HG02610 (cell line): ENCODE measurements at regions not wholly inside any gene's neighbourhood (a gene's known extent, or its start where the extent isn't known, plus 50 kb on each side); places are given as distances from the start of the nearest gene placed in this dataset.
"Not testable (repeated sequence)": the region's sequence is repeated elsewhere in the genome, so short reads cannot be mapped to it uniquely, and the experiment has no call there.

Experiments
- ATAC-seq: cut with Tn5 transposase; IDR thresholded peaks from one replicate; pipeline ENCODE4 v1.9.1; 2021; ENCODE audit warnings: mild to moderate bottlenecking, moderate library complexity; ENCODE audit not compliant: unreplicated experiment

DNA sequence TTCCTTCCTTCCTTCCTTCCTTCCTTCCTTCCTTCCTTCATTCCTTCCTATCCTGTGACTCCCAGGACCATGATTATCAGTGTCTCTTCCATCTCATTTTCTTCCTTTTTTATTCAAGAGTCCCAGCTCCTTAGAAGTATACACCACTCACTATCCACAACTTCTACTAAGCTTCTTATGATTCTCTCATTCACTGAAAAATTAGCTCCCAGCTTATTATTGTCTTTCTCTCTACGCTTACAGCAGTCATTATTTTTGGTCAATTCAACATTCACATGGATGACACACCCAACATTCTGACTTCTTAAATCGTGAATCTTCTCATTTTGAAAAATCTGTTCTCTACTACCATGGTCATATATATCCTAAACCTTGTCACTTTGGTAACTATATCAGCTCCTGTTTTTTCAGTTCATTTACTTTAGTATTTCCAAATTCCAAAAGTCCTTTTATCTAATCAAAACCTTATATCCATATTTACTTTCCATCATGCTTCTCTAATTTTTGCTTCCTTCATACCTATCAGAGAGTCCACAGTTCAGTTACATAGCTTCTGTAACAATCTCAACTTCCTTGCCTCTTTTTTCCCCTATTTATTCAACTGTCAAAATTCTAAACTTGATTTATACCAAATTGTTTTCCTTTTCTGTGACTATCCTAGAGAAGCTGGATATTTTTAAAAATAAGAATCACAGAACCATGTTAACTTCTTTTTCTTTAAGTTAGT, 677.5 kb downstream of the RAPGEF2 start:
- ATAC-seq: no peak

DNA sequence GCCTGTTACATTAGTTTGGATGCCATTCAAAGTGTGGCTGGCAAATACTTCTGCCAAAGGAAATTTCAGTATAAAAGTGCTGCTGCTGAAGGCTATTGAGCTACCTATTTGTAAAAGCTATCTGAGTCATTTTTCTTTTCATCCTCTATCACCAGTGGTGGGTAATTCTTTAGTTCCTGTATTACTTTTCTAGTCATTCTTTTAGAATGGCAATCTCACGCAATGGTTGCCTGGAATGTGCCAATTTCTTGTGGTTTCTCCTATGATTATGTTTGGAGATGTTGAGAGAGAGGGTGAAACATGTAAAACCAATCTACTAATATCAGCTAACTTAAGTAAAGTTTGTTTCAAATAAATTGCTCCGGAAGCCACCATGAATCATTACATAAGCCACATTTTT, 685.0 kb downstream of the RAPGEF2 start:
- ATAC-seq: no peak

DNA sequence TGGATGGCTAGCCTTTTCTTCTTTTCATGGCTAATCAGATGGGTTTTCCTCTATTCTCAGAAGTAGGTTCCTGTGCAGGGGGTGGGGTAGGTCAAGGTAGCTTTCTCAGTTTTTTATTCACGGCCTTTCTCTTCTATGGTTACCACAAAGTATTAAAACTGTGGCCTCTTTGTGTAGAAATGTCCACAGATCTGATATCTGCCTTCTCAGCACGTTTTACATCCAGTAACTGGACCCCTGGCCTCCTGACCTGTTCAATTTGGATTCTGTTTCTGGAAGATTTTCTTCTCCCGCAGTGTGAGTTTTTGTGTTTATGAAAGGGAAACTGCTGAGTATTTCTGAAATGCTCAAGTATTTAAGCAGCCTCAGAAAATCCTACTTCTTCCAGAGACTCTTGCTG, 688.5 kb downstream of the RAPGEF2 start:
- no peak for ATAC-seq

DNA sequence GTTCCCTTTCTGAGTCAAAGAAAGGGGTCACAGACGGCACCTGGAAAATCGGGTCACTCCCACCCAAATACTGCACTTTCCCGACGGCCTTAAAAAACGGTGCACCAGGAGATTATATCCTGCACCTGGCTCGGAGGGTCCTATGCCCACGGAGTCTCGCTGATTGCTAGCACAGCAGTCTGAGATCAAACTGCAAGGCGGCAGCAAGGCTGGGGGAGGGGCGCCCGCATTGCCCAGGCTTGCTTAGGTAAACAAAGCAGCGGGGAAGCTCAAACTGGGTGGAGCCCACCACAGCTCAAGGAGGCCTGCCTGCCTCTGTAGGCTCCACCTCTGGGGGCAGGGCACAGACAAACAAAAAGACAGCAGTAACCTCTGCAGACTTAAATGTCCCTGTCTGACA, 701.7 kb downstream of the RAPGEF2 start:
- not testable (repeated sequence) for ATAC-seq

DNA sequence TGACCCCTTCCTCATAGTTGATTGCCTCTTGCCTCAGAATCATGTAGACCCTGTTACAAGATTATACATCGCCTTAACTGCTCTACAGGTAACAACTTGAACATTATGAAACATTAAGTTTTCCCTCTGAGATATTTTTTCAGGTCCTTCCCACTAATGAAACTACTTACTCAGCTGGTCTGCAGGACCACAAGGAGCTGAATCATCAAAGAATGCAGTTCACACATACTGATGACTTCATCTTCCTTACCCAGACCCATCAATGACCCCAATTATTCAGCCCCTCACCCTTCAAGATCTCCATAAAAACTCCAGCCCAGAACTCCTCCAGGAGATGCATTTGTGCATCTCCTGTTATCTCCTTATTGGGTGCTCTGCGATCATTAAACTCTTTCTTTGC, 720.9 kb downstream of the RAPGEF2 start:
- no peak for ATAC-seq

DNA sequence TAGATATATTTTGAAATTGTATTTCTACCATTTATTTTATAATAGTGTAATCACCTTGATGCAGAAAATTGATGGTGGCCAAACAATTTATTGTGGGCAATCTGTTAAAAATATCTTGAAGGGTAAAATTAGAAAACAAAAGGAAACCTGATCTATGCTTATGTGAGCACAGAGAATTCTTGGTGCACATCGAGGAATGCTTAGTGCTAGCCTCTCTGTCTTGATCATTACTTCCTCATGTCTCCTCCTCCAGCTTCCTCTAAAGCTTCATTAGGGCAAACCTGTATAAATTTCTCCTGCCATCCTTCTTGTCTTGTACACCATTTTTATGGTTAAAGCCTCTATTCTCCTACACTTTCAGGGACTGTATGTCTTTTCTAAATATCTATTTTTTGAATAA, 725.8 kb downstream of the RAPGEF2 start:
- no peak for ATAC-seq

DNA sequence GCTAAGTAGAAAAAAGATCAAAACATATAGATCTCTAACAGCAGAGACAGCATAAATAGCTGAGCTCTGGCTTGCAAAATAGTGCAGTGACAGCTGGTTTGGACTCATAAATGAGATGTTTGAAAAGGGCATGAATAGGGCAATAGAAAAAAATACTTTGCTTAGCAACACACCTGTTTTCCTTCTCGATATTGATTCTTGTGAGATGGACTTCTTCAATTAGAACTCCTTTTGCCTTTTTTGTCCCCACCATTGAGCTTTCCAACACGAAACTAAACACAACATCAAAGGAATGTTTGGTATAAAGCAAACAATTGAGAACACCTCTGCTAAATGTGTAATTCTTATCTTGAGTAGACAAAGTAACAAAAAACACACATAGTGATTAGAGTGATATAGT, 726.3 kb downstream of the RAPGEF2 start:
- ATAC-seq: no peak

DNA sequence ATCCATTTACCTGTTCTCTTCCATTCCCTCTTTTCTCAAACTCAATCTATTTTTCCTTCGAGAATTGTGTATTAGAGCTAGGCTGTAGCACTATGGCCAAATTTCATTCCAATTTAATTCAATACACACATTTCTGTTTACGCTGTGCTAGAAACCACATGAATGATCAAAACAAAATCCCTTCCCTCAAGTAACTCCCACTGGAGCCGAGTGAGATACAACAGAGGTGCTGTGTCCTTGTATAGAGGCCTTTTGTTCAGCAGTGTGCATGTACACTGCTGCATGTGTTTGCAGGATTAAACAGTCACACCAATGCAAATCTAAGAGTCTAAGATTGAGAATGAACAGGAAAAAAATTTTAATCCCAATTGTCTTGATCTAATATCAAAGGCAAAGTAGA, 734.2 kb downstream of the RAPGEF2 start:
- ATAC-seq: no peak

DNA sequence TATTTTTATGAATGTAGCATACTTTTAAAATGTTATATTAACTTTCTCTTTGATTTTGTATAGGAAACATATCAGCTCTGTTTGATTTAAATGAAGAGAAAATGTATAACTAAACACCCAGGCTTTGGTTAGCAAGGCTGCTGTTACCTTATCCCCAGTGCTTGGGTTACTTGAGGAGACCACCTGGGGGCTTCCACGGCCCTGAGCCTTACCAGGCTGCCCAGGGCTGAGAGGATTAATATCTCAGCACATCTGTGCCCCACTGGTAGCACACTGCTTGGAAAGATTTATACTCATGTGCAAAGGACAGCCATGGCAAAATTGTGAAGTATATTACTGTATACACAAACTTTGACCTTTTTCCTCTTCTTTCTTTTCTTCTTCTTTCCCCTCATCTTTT, 752.9 kb downstream of the RAPGEF2 start:
- ATAC-seq: no peak

DNA sequence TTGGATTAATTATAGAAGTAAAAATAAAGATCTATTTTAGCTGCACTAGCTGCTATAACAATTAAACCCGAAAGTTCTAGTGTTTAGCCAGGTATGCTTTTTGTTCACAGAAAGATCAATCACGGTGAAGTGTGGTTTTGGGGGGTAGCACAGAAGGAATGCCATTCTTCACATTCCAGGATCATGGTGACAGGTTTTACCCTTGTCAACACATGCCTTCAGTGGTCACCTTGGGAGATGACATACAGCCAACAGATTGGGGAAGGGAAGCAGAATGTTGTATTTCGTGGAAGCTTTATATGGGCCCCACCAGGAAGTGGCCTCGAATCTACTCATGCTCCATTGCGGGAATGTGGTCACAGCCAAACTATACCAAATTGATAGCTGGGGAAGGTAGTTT, 753.6 kb downstream of the RAPGEF2 start:
- ATAC-seq: no peak

DNA sequence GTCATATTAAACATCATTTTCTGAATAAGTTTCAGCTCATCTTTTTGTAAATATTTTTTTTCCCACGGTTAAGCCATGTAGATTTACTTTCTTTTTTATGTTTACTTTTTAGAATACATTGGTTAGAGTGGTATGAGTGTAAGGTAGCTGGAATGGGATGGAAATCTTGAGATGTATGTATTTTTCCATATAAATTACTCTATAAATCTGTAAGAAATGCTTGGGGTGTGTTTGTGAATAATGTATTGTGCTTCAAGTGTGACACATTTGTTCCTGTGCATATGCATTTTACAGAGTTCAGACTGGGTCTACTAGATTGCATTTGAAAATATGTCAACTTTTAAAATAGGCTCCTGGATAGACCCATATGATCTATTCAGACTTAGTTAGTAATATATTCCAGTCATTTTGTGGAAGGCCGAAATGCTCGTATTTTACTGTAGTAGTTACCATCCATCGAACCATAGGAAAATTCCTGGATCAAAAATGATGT, 756.8 kb downstream of the RAPGEF2 start:
- no peak for ATAC-seq

DNA sequence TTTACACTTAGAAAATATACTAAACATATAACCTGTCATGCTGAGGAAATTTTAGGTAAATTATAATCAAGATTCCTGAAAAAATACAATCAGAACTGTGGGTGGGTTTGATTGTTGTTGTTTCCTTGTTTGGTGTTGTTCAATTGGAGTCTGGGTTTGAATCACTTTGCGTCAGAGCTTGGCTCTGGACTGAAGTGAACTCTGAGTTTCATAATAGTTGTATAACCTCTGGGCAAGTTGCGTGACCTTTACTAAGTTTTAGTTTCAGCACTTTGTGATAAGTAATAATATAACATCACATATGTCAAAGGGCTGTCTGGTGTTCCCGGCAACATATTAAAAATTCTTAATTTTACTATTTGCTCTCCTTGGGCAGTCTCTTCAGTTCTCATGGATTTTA, 758.1 kb downstream of the RAPGEF2 start:
- no peak for ATAC-seq

DNA sequence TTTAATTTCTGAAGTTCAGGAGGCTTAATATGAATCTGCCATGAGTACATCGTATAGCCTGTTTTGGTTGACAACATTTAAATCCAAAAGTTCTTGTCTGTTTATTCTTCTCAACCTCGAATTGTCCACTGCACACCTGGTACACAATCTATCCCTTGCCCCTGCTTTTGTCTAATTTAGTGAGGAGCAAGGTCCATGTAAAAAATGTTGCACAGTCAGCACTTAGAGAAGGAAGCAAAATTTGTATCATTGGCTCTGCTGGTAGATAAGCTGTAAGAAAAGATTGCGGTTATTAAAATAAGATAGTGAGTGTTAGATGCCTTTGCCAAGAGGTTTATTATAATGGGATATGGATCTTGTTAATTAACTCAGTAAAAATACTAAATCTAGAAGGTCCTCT, 761.5 kb downstream of the RAPGEF2 start:
- ATAC-seq: no peak

DNA sequence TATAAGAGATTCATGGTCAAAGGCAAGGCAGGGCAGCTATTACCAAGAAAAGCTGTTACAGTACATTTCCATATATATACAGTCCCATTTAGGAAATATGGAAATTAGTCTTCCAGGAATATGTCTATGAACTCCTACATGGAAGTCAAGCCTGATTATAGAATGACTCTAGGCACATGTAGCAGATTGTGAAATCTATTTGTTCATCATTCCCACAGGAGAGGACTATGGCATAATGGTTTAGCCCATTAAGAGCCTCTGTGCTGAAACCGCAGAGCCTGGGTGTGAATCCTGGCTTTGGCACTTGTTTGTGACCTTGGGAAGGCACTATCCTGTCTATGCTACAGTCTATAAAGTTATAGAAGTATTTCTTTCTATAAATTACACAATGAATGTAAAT, 764.8 kb downstream of the RAPGEF2 start:
- no peak for ATAC-seq

DNA sequence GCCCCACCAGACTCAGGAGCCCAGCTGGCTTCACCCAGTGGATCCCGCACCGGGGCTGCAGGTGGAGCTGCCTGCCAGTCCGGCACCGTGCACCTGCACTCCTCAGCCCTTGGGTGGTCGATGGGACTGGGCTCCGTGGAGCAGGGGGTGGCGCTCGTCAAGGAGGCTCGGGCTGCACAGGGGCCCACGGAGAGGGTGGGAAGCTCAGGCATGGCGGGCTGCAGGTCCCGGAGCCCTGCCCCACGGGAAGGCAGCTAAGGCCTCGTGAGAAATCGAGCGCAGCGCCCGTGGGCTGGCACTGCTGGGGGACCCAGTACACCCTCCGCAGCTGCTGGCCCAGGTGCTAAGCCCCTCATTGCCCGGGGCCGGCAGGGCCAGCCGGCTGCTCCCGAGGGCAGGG, 766.1 kb downstream of the RAPGEF2 start:
- not testable (repeated sequence) for ATAC-seq

DNA sequence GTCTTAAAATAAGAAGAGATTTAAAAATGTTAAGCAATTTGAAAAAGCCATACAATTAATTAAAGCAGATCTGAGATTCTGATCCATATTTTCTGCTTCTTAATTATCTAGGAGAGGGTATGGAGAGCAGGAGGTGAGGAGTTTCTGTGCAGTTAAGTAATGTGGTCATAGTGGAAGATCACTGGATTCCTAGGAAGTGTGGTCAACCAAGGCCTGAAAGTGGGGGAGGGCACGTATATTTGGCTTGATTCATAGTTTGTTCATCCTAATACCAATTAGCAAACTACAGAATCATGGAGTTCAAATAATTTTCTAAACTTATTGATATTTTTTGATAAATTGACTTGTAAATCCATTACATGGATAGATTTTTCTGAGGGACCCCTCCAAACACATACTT, 768.3 kb downstream of the RAPGEF2 start:
- ATAC-seq: no peak

DNA sequence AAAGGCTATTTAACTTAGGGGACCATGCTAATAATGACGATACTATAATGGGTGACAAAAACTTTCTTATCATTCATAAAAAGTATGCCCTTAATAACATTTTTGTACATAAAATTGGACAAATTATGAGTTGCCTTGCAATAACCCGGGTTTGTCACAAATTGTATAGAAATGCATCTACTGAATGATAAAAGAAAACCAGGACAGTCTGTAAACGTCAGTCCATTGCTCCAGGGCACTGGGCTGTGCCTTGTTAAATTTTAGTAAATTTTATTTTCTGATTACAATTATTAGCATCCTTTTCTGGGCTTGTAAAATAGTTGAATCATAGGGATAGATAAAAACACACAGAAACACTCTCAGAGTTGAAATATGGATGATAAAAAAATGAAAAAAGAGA, 778.3 kb downstream of the RAPGEF2 start:
- ATAC-seq: no peak

DNA sequence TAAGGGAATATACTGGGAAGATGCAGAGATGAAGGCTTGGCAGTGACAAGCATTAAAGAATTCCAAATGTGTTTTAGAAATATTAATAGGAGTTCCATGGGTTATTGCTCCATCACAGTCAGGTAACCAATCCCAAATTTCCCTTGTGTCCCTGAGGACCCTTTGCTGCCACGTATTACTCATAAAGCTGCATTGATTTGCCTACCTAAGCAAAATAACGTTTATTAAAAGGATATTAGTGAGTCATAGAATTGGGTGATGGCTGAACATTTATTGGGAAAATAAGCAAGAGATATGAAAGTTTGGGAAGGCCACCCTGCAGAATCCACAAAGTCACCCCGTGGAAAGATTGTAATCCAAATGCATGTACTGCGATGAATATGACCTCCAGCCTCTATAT, 782.1 kb downstream of the RAPGEF2 start:
- no peak for ATAC-seq

DNA sequence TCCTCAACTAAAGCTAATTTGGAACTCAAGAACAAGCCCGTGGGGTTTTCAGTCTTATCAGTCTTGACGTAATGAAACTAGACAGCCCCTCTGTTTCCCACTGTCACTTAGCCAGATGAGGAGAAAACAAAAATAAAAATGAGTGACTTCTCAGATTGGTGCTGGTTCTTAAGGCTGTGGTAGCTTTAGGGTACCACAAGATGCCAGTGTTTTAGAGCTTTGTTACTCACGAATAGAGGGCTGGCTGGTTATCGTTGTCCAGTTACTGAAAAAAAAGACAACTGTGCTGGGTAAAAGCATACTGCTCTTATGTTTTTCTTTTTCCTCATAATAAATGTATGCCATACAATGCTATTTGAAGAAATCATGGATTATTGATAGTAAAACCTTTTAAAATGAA, 796.7 kb downstream of the RAPGEF2 start:
- ATAC-seq: no peak

DNA sequence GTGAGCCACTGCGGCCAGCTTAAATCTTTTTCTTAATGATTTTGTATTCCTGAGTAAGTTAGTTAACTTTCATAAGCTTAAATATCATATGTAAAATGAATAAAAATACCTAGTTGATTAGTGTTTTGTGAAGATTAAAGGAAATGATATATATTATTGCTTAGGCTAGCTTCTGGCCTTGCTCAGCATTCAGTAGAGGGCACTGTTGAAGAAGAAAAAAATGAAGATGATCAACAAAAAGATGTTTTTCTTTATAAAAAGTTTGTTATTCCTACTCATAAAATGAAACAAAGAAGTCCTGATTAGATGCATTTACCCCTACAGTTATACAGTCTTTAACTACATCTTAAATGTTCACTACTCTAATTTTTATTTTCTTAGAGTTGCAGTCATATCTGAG, 797.7 kb downstream of the RAPGEF2 start:
- no peak for ATAC-seq

DNA sequence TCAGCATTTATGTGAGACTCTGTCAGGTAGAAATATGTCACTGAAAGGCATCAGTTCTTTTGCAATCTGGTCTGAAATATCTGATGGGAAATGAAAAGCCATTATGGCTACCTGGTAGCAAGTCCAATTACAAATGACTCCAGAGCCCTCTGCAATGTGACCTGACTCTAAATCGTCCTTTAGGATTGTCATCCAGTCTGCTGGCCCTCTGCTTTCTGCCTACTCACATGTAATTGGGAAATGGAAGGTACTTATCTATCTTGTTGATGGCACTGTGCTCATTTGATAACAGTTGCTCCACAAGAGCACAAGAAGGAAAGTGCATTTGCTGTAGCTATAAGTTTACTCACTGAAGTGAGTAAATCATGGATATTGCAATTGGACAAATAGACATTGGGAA, 799.8 kb downstream of the RAPGEF2 start:
- ATAC-seq: no peak

DNA sequence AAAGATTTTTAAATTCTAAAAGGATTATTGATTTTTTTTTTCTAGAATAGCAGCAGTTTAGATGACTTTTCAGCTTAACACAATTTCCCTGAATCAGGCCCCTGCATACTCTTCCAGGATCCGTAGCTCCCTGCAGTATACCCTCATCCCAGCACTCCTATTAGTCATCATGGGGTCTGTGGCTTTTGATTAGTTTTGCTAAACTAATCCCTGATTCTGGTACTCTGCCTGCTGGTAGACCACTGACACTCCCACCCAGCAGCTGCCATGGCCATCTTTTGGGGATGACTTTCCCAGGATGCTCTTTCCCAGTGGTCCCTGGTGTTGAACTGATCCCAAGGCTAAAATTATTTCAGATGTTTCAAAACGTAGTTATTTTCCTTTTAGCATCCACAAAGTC, 802.0 kb downstream of the RAPGEF2 start:
- ATAC-seq: no peak

DNA sequence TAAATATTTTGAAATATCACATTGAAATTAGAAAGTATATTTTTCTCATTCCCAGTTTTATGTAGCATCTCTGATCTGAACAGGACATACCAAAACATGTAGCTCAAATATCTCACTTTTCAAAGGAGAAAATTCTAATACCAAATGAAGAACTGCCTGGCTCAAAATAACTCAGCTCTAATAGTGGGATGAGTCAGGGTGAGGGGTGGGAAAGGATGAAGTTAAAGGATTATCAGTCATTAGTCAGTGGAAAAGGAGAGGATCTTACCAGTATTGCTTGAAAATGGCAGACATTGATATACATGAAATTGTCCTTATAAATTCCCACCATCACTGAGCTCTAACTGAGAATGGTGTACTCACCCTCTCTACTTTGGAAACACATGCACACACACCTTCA, 803.2 kb downstream of the RAPGEF2 start:
- ATAC-seq: no peak
